Heart right ventricle (tissue), 16 donors: ENCODE measurements at regions not wholly inside any gene's neighbourhood (a gene's known extent, or its start where the extent isn't known, plus 50 kb on each side); places are given as distances from the start of the nearest gene placed in this dataset.

Experiments used
- ATAC-seq, 8 donors: fragments of 200-7000 bp; cut with Tn5 transposase; one replicate each; pipeline ENCODE4 v1.9.1; 2020; ENCODE audit warnings: mild to moderate bottlenecking in 8 of 8, moderate library complexity in 8 of 8, moderate number of reproducible peaks in 1 of 8
- DNase-seq, 2 donors: peaks; one replicate each; pipeline ENCODE4 v3.0.0-alpha.2; 2020
- H3K27ac ChIP-seq, 10 donors: fragments of 200-600 bp; sonication (generic) in 2 of 10; one replicate each; pipeline versions ENCODE4 v1.5.0 to v1.8.0; 2020 to 2022; ENCODE audit warnings: mild to moderate bottlenecking in 3 of 10
- H3K27me3 ChIP-seq, 7 donors: fragments of 200-600 bp; one replicate each; pipeline ENCODE4 v1.8.0; 2021 to 2022; ENCODE audit warnings: mild to moderate bottlenecking in 2 of 7
- H3K36me3 ChIP-seq, 9 donors: fragments of 200-600 bp; sonication (generic) in 1 of 9; one replicate each; pipeline versions ENCODE4 v1.5.0 to v1.8.0; 2020 to 2022; ENCODE audit warnings: mild to moderate bottlenecking in 2 of 9
- H3K4me1 ChIP-seq, 9 donors: fragments of 200-600 bp; sonication (generic) in 1 of 9; one replicate each; pipeline versions ENCODE4 v1.5.0 to v1.8.0; 2020 to 2022; ENCODE audit warnings: mild to moderate bottlenecking in 4 of 9
- H3K4me3 ChIP-seq, 10 donors: fragments of 200-600 bp; sonication (generic) in 2 of 10; one replicate each; pipeline versions ENCODE4 v1.5.0 to v1.8.0; 2020 to 2022; ENCODE audit warnings: mild to moderate bottlenecking in 7 of 10, moderate library complexity in 2 of 10
- H3K9me3 ChIP-seq, 11 donors: fragments of 200-600 bp in 10 of 11; sonication (generic) in 2 of 11; one replicate each; pipeline versions ENCODE4 v1.5.0 to v1.8.0; 2013 to 2022; ENCODE audit warnings: mild to moderate bottlenecking in 2 of 11, control low read depth in 1 of 11, moderate library complexity in 1 of 11
- WGBS, 2 donors: extraction: QIAGEN DNeasy Blood & Tissue Kit; methylation state at CpG; one replicate each; pipeline ENCODE4 v1.1.7; 2013; ENCODE audit warnings: inconsistent platforms in 1 of 2; 5-methylcytosine and 5-hydroxymethylcytosine counted together
- intact Hi-C, 10 donors: fragments of 100-400 bp; cut with DNase I; formaldehyde crosslinking; loops; one replicate each; pipeline versions ENCODE4 v1.11.1 to v1.14.2; 2022
- TF ChIP-seq, protein P1 (sequence below), 9 donors: fragments of 200-600 bp; sonication (generic) in 2 of 9; IDR thresholded peaks; one replicate each; pipeline versions ENCODE4 v1.5.0 to v1.8.0; 2021 to 2022; ENCODE audit warnings: antibody characterized with exemption in 9 of 9, mild to moderate bottlenecking in 5 of 9, moderate library complexity in 1 of 9
- donor health status: Arrhythmogenic right ventricular cardiomyopathy.
- donor health status: ischemic (EF 13 %, LVEDD 7.1; RV severe dilation, severe dysfunction).
- donor health status: healthy with polysubstance abuse.
- donor health status: DM: no; HTN: yes; CAD: no.
- donor health status: DM: no; HTN: no; CAD: no.
- donor health status: ischemic (EF 25% LVEDD 6.9; RV normal size, moderate dysfunction).
- donor health status: ischemic (EF 25% LVEDD 5.7; RV mildly dilated, moderate dysfunction).
- donor health status: healthy.
- donor health status: DM: yes; HTN: yes; CAD: no.
- donor health status: Ischemic cardiomyopathy.
- donor health status: ischemic (EF 35%, LVEDD 5.7; RV mildly dilated, moderate dysfunction).
- donor health status: nonischemic (EF 11% LVEDD 7.7; RV severe dilation, severe dysfunction).
- donor health status: DM: yes; HTN: yes; CAD: no.
- donor health status: PGD.
- donor health status: ischemic (EF 29% LVEDD 5.4; RV normal size, mild dysfunction).
- donor health status: nonischemic (EF 23%, LVEDD 6.1; RV moderate dilation, normal function).

DNA sequence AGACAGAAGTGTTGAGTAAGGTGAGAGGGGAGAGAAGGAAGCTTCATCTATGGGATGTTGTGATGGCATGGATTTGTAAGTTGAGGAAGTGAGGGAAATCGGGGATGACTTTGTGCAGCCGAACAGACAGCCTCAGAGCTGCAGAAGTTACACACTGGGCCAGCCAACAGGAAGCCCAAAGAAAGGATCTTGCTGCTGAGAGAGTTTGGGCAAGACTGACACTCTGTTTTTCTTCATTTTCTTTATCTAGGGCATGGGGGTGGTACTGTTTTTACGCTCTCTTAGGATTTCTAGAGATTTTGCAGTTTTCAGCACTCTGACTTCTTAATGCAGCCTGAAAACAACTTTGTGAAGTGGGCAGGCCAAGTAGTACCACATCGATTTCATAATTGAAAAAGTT is 509.9 kb upstream of the TENM4 start:
- TF ChIP-seq, protein P1, sequence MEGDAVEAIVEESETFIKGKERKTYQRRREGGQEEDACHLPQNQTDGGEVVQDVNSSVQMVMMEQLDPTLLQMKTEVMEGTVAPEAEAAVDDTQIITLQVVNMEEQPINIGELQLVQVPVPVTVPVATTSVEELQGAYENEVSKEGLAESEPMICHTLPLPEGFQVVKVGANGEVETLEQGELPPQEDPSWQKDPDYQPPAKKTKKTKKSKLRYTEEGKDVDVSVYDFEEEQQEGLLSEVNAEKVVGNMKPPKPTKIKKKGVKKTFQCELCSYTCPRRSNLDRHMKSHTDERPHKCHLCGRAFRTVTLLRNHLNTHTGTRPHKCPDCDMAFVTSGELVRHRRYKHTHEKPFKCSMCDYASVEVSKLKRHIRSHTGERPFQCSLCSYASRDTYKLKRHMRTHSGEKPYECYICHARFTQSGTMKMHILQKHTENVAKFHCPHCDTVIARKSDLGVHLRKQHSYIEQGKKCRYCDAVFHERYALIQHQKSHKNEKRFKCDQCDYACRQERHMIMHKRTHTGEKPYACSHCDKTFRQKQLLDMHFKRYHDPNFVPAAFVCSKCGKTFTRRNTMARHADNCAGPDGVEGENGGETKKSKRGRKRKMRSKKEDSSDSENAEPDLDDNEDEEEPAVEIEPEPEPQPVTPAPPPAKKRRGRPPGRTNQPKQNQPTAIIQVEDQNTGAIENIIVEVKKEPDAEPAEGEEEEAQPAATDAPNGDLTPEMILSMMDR (IDR thresholded peaks at IDR 0.05), result no peak
- ATAC-seq, result no peak
- H3K4me1 ChIP-seq, result no peaks in the 10 kb centered on the region
- peaks cover 0 to 9% (median 0%) of the 10 kb centered on the region in 7 donors for H3K27me3 ChIP-seq
- H3K4me3 ChIP-seq, result no peak overlapping the region
- no peaks in the 10 kb centered on the region for H3K9me3 ChIP-seq
- H3K27ac ChIP-seq, result no peak overlapping the region
- WGBS, 2 donors, result 76 to 90% methylated on average over 4 of the region's 4 CpGs
- intact Hi-C loops, result no loop called here
- DNase-seq, result no peak
- no peaks in the 10 kb centered on the region for H3K36me3 ChIP-seq

DNA sequence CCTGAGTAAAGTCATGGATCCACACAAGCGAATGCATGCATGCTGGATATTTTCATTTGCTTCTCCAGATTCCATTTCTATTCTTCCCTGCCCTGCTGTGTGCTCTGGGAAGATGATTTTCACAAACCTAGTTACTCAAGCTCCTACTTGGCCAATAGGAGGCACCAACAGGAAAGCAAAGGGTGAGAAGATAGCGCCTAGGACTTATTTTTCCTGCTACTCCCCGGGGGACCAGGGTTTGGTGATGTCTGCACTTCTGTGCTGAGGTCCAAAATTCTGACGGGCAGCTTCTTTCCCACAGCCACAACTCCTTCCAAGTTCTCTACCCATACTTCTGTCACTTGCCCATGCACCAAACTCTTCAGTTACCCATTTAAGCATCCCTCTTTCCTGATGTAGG is 509.3 kb upstream of the TENM4 start:
- no peaks in the 10 kb centered on the region for H3K36me3 ChIP-seq
- H3K27ac ChIP-seq, result no peak overlapping the region
- no peak for ATAC-seq
- WGBS, 2 donors, result 67 to 71% methylated on average over 4 of the region's 4 CpGs
- intact Hi-C loops, result no loop called here
- no peak for DNase-seq
- TF ChIP-seq, protein P1 (IDR thresholded peaks at IDR 0.05), result no peak
- no peak overlapping the region for H3K4me3 ChIP-seq
- no peaks in the 10 kb centered on the region for H3K9me3 ChIP-seq
- H3K27me3 ChIP-seq, result peaks cover 0 to 9% (median 0%) of the 10 kb centered on the region in 7 donors
- H3K4me1 ChIP-seq, result no peaks in the 10 kb centered on the region

DNA sequence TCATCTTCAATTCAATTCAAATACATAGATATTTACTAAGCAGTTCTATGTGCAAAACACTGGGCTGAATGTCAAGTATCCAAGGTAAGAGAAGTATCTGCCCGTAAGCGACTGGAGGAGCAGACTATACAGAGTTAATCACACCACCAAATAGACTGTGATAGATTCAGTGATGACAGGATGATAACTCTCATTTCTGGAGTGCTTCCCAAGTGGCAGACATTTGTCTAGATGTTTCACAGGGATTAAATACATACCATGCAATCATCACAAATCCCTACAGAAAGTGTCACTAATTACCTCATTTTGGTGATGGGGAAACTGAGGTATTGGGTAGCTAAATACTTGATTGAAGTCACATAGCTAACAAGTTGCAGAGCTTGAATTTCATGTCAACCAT is 508.7 kb upstream of the TENM4 start:
- no peak for DNase-seq
- no peak for ATAC-seq
- Histone ChIP-seq H3K9me3 (no peaks in the 10 kb centered on the region), H3K27ac (no peak overlapping the region), H3K27me3 (peaks cover 0 to 9% (median 0%) of the 10 kb centered on the region in 7 donors), H3K4me3 (no peak overlapping the region), H3K4me1 (no peaks in the 10 kb centered on the region), H3K36me3 (no peaks in the 10 kb centered on the region)
- WGBS, 2 donors, result 72% methylated on average over 2 of the region's 2 CpGs
- intact Hi-C loops, result no loop called here
- TF ChIP-seq, protein P1 (IDR thresholded peaks at IDR 0.05), result no peak

DNA sequence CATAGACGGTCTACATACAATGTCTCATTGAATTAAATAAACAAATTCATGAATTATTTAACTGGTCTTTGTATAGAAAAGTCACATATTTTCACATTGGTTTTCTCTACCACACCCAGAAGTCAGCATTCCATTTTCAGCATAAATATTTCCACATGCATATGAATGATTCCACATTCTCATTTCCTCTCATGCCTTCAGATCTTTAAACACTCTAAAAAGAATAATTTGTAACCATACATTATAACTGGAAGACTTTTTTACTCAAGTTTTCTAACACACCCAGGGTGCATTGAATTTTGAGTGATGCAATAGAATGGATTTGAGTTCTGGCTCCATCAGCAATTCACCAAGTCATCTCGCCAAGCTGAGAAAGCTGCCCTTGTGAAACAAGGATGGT is 501.8 kb upstream of the TENM4 start:
- intact Hi-C loops, result no loop called here
- Histone ChIP-seq H3K27me3 (peaks cover 0 to 3% (median 0%) of the 10 kb centered on the region in 7 donors), H3K4me3 (no peak overlapping the region), H3K36me3 (no peaks in the 10 kb centered on the region), H3K4me1 (no peaks in the 10 kb centered on the region), H3K9me3 (no peaks in the 10 kb centered on the region), H3K27ac (no peak overlapping the region)
- 84 to 89% methylated on average over 2 of the region's 2 CpGs for WGBS, 2 donors
- TF ChIP-seq, protein P1 (IDR thresholded peaks at IDR 0.05), result no peak
- ATAC-seq (no peak), DNase-seq (no peak)
